Ovary (tissue), 7 donors: ENCODE measurements at regions not wholly inside any gene's neighbourhood (a gene's known extent, or its start where the extent isn't known, plus 50 kb on each side); places are given as distances from the start of the nearest gene placed in this dataset.

Experiments used
- DNase-seq, 5 donors: peaks; one replicate each; pipeline ENCODE4 v3.0.0-alpha.2; 2019 to 2020
- H3K27ac ChIP-seq, 2 donors: fragments of 200-600 bp; one replicate each; pipeline versions ENCODE4 v1.5.1 to v1.8.0; 2019 to 2022
- H3K27me3 ChIP-seq: fragments of 200-600 bp; one replicate; pipeline ENCODE4 v1.8.0; 2022
- H3K36me3 ChIP-seq: fragments of 200-600 bp; sonication (generic); one replicate; pipeline ENCODE4 v1.5.1; 2019
- H3K4me1 ChIP-seq: one replicate; pipeline ENCODE4 v1.8.1; 2013; ENCODE audit warnings: mild to moderate bottlenecking, moderate library complexity; ENCODE audit not compliant: insufficient read depth
- H3K4me3 ChIP-seq: fragments of 200-600 bp; sonication (generic); one replicate; pipeline ENCODE4 v1.5.1; 2017
- H3K9me3 ChIP-seq, 2 donors: fragments of 200-600 bp in 1 of 2; sonication (generic) in 1 of 2; one replicate each; pipeline versions ENCODE4 v1.5.1 to v1.8.1; 2013 to 2019; ENCODE audit warnings: mild to moderate bottlenecking in 1 of 2, moderate library complexity in 1 of 2
- EP300 ChIP-seq: sonication (generic); formaldehyde crosslinking; IDR thresholded peaks from one replicate; pipeline ENCODE4 v1.6.1; 2017; ENCODE audit warnings: antibody characterized with exemption
- POLR2A ChIP-seq: fragments of 450-650 bp; IDR thresholded peaks from one replicate; pipeline ENCODE4 v1.6.1; 2017; ENCODE audit warnings: antibody characterized with exemption, mild to moderate bottlenecking, moderate library complexity
- WGBS, 3 donors: extraction: QIAGEN DNeasy Blood & Tissue Kit in 1 of 3; methylation state at CpG; one replicate each; pipeline versions ENCODE4 v1.1.5 to v1.1.7; 2013 to 2017; 5-methylcytosine and 5-hydroxymethylcytosine counted together
- intact Hi-C, 4 donors: fragments of 100-400 bp; cut with DNase I; formaldehyde crosslinking; loops; one replicate each; pipeline versions ENCODE4 v1.11.0 to v1.15.1; 2022 to 2023
- TF ChIP-seq, protein P1 (sequence below), 3 donors: fragments of 450-650 bp in 2 of 3; fragments of 200-600 bp in 1 of 3; IDR thresholded peaks; one replicate each; pipeline versions ENCODE4 v1.5.1 to v1.8.0; 2016 to 2022; ENCODE audit warnings: antibody characterized with exemption in 3 of 3, mild to moderate bottlenecking in 1 of 3
- donor health status: DM: no; HTN: no; CAD: no; lungs with moderate emphysema.
- donor health status: DM: no; HTN: no; CAD: no.
- donor health status: Bipolar disorder and iron deficiency.
- donor health status: DM: no; HTN: no; CAD: no.
- donor health status: DM: yes; HTN: yes; CAD: no.

DNA sequence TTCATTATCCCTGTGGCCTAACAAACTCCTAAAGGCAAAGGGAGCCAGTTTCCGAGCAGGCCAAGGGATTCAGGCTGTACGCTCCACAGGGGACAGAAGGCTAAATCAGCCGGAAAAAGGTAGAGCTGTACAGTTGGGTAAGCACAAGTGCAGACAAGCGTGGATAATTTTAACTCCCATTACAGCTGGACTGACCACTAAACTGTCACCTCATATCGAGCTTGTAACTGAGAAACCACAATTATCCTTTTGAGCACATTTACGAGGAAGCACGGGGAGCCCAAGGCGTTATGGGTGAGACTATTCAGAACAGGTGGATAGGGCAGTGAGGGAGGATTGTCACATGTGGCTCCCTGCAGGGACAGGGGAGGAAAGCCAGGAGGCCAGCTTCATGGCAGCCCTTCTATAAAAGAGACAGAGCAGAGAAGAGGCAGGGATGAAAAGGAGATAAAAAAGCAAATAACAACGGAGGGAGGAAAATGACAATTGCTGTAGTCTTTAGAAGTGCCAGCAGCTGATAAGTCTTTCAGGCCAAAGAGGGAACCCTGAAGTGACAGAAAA, 288.0 kb downstream of the FGFR2 start:
- H3K4me1 ChIP-seq, result peaks cover 2% of the 10 kb centered on the region
- H3K27ac ChIP-seq, result no peak overlapping the region
- no peaks in the 10 kb centered on the region for H3K27me3 ChIP-seq
- intact Hi-C loops, result no loop called here
- no peak overlapping the region for H3K4me3 ChIP-seq
- H3K9me3 ChIP-seq, result no peaks in the 10 kb centered on the region
- WGBS, 3 donors, result 70 to 74% (median 71%) methylated on average over 9 of the region's 9 CpGs
- no peak for DNase-seq
- no peaks in the 10 kb centered on the region for H3K36me3 ChIP-seq
- TF ChIP-seq, protein P1, sequence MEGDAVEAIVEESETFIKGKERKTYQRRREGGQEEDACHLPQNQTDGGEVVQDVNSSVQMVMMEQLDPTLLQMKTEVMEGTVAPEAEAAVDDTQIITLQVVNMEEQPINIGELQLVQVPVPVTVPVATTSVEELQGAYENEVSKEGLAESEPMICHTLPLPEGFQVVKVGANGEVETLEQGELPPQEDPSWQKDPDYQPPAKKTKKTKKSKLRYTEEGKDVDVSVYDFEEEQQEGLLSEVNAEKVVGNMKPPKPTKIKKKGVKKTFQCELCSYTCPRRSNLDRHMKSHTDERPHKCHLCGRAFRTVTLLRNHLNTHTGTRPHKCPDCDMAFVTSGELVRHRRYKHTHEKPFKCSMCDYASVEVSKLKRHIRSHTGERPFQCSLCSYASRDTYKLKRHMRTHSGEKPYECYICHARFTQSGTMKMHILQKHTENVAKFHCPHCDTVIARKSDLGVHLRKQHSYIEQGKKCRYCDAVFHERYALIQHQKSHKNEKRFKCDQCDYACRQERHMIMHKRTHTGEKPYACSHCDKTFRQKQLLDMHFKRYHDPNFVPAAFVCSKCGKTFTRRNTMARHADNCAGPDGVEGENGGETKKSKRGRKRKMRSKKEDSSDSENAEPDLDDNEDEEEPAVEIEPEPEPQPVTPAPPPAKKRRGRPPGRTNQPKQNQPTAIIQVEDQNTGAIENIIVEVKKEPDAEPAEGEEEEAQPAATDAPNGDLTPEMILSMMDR (IDR thresholded peaks at IDR 0.05), result no peak

DNA sequence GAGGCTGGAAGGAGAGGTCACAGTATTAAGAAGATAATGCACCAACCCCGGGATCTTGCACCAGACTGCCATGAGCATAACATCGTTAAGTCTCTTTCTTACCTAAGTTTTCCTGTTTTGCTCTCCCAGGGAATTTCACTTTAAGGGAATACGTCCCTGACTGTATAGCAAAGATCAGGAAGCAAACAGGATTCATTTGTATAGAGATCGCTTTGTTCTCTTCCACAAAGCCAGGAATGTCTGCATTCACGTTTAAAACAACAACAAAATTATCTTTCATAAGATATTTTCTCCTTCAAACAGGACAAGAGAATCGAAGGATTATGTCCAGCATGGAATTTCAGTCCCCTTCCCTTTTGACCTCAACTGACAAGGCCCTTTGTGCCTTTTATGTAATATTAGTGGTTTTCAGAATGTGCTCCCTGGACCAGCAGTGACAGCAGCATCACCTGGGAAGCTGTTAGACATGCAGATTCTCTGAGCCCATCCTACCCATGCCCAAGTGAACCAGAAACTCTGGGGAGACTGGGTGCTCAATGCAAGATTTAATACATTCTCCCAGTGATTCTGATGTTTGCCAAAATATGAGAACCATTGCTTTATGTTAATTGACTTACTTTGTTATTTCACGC, 286.3 kb downstream of the FGFR2 start:
- Histone ChIP-seq H3K27ac (no peak overlapping the region), H3K4me3 (no peak overlapping the region), H3K36me3 (no peaks in the 10 kb centered on the region), H3K9me3 (no peaks in the 10 kb centered on the region), H3K4me1 (peaks cover 2% of the 10 kb centered on the region), H3K27me3 (no peaks in the 10 kb centered on the region)
- no peak for DNase-seq
- intact Hi-C loops, result no loop called here
- 32 to 47% (median 44%) methylated on average over 7 of the region's 7 CpGs for WGBS, 3 donors
- TF ChIP-seq POLR2A, result no peak
- TF ChIP-seq EP300, result no peak
- TF ChIP-seq, protein P1 (IDR thresholded peaks at IDR 0.05), result no peak

DNA sequence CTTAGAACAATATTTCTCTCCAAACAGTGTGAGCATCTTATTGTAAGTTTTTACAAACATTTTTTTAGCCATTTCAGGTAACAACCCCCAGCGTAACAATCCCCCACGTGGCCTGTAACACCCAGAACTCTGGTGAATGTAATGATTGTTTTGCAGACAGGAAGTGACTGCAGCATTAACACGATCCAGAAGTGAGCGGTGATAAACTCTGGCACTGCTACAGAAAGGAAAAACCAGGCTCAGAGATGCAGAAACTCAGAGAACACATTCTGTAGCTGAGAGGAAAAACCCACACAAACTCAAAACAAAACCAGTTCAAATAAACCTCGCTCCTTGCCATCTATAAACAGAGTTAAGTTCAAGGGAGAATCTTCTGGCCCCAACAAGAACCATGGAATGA, 285.7 kb downstream of the FGFR2 start:
- DNase-seq, result peak in 1 of 5 donors; percentile 14
- H3K4me3 ChIP-seq, result no peak overlapping the region
- TF ChIP-seq, protein P1 (IDR thresholded peaks at IDR 0.05), result no peak
- TF ChIP-seq EP300 (no peak), POLR2A (no peak)
- no peaks in the 10 kb centered on the region for H3K27me3 ChIP-seq
- peaks cover 2% of the 10 kb centered on the region for H3K4me1 ChIP-seq
- 2 to 16% (median 2%) methylated on average over 5 of the region's 5 CpGs for WGBS, 3 donors
- H3K9me3 ChIP-seq, result no peaks in the 10 kb centered on the region
- H3K36me3 ChIP-seq, result no peaks in the 10 kb centered on the region
- intact Hi-C loops, result no loop called here
- no peak overlapping the region for H3K27ac ChIP-seq

DNA sequence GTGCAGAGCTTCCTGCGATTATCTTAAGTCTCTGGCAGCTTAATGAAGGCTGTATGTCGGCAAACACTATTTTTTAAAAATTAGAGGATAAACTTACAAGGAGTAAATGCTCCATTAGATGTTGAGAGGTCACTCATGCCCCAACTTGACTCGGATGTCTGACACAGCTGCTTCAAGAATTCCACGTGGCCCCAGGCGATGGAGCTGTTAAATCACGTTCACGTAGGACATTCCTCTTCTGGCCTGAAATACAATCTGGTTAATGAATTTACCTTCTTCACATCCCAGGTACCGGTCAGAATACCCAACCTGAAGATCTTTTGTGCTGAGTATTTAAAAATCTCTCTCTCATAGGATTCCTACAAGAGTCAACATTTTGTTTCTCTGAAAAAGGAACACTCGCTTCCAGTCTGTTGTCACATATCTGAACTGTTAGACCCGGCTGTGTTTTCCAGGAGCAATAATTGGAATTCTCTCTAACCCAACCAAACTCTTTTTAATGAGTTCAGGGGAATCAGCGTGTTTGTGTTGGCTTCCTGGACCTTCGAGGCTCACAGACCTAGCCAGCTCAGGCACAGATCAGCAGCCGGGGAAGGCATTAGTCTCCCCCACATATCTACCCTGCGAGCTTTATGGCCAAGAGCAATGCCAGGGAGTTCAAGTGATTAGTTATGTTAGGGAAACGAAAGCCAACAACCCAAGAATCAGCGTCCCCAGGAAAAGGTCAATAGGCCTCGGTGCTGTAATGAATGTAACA, 284.9 kb downstream of the FGFR2 start:
- WGBS, 3 donors, result 7 to 29% (median 9%) methylated on average over 17 of the region's 17 CpGs

More for the DNA sequence above, 284.9 kb downstream of the FGFR2 start:
- Histone ChIP-seq H3K9me3 (no peaks in the 10 kb centered on the region), H3K4me3 (no peak overlapping the region), H3K27me3 (no peaks in the 10 kb centered on the region), H3K36me3 (no peaks in the 10 kb centered on the region), H3K4me1 (peaks cover 2% of the 10 kb centered on the region), H3K27ac (no peak overlapping the region)
- intact Hi-C loops, result no loop called here
- peak in 3 of 5 donors; percentile 16 to 43 (median 21) for DNase-seq
- TF ChIP-seq EP300 (no peak), POLR2A (no peak)
- TF ChIP-seq, protein P1 (IDR thresholded peaks at IDR 0.05), result no peak
